CD4-positive, CD25-positive, alpha-beta regulatory T cell (primary cell): ENCODE measurements at regions not wholly inside any gene's neighbourhood (a gene's known extent, or its start where the extent isn't known, plus 50 kb on each side); places are given as distances from the start of the nearest gene placed in this dataset.

Source experiments
- ATAC-seq, 2 donors: fragments of 150-1000 bp; cut with Tn5 transposase; one replicate each; pipeline ENCODE4 v1.10.0; 2021; ENCODE audit warnings: low read depth in 2 of 2, moderate number of reproducible peaks in 2 of 2, moderate library complexity in 1 of 2
- DNase-seq, 3 donors: peaks; one replicate each; pipeline versions ENCODE4 v3.0.0 to v3.0.0-alpha.2; 2012 to 2022; ENCODE audit warnings: mixed read lengths in 1 of 3
- H3K27ac ChIP-seq: one replicate; pipeline ENCODE4 v1.7.0; 2013; ENCODE audit warnings: mild to moderate bottlenecking, low read length; ENCODE audit not compliant: insufficient read depth, poor library complexity, severe bottlenecking
- H3K27me3 ChIP-seq: one replicate; pipeline ENCODE4 v1.7.0; 2013; ENCODE audit warnings: low read length; ENCODE audit not compliant: control insufficient read depth, insufficient read depth
- H3K36me3 ChIP-seq: one replicate; pipeline ENCODE4 v1.7.0; 2013; ENCODE audit warnings: mild to moderate bottlenecking, low read length, moderate library complexity; ENCODE audit not compliant: control insufficient read depth, insufficient read depth
- H3K4me1 ChIP-seq: 2 replicates; pipeline ENCODE4 v1.7.0; 2013; ENCODE audit warnings: mild to moderate bottlenecking, low read length; ENCODE audit not compliant: insufficient read depth, control insufficient read depth, poor library complexity, severe bottlenecking
- H3K4me3 ChIP-seq: one replicate; pipeline ENCODE4 v1.7.0; 2013; ENCODE audit warnings: low read depth, mild to moderate bottlenecking, low read length, moderate library complexity
- H3K9me3 ChIP-seq, 2 experiments: 1 replicate in 1 of 2; 2 replicates in 1 of 2; pipeline ENCODE4 v1.7.0; 2013; ENCODE audit warnings: low read length in 2 of 2, mild to moderate bottlenecking in 1 of 2, moderate library complexity in 1 of 2; ENCODE audit not compliant: control insufficient read depth in 2 of 2
- H3K27ac Mint-ChIP-seq, 3 donors: one replicate each; pipeline ENCODE4 v1.8.0; 2020 to 2022; ENCODE audit warnings: mild to moderate bottlenecking in 3 of 3, mixed read lengths in 3 of 3, moderate library complexity in 2 of 3
- H3K27me3 Mint-ChIP-seq: one replicate; pipeline ENCODE4 v1.8.0; 2022; ENCODE audit warnings: mild to moderate bottlenecking, mixed read lengths
- H3K36me3 Mint-ChIP-seq: one replicate; pipeline ENCODE4 v1.8.0; 2020; ENCODE audit warnings: mixed read lengths
- H3K4me1 Mint-ChIP-seq, 4 donors: one replicate each; pipeline ENCODE4 v1.8.0; 2020 to 2022; ENCODE audit warnings: mixed read lengths in 4 of 4, mild to moderate bottlenecking in 1 of 4
- H3K4me3 Mint-ChIP-seq, 4 donors: one replicate each; pipeline ENCODE4 v1.8.0; 2020 to 2022; ENCODE audit warnings: mild to moderate bottlenecking in 4 of 4, mixed read lengths in 4 of 4, moderate library complexity in 3 of 4
- H3K9me3 Mint-ChIP-seq, 7 donors: one replicate each; pipeline ENCODE4 v1.8.0; 2020 to 2022; ENCODE audit warnings: mixed read lengths in 7 of 7, mild to moderate bottlenecking in 3 of 7, moderate library complexity in 2 of 7

GRCh38 chr5:39650008-39650762 is 225.4 kb upstream of the DAB2 start:
- Histone ChIP-seq H3K9me3 (no peaks in the 10 kb centered on the region), H3K27me3 (no peaks in the 10 kb centered on the region), H3K4me1 (no peaks in the 10 kb centered on the region), H3K27ac (no peak overlapping the region), H3K36me3 (no peaks in the 10 kb centered on the region), H3K4me3 (no peak overlapping the region)
- Mint-ChIP-seq H3K4me1 (no peaks in the 10 kb centered on the region), H3K36me3 (no peaks in the 10 kb centered on the region), H3K4me3 (no peak overlapping the region), H3K27ac (no peak overlapping the region), H3K9me3 (no peaks in the 10 kb centered on the region), H3K27me3 (peaks cover 6% of the 10 kb centered on the region)
- DNase-seq = no peak
- no peak for ATAC-seq

DNA sequence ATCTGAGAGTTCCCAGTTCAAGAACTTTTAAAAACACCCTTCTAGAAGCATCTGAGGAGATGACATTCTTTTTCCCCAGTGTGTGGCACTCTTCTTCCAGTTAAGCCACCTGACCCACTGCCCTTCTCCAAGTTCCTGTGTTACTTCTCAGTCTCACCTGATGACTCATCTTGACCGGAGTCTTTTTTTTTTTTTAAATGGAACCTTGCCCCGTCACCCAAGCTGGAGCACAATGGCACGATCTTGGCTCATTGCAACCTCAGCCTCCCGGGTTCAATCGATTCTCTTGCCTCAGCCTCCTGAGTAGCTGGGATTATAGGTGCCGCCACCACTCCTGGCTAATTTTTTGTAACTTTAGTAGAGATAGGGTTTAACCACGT is 224.1 kb upstream of the DAB2 start:
- Mint-ChIP-seq H3K9me3 (peaks cover 0 to 2% (median 0%) of the 10 kb centered on the region in 7 donors), H3K4me3 (no peak overlapping the region), H3K27me3 (peaks cover 11% of the 10 kb centered on the region), H3K36me3 (no peaks in the 10 kb centered on the region), H3K27ac (no peak overlapping the region), H3K4me1 (no peaks in the 10 kb centered on the region)
- Histone ChIP-seq H3K27me3 (no peaks in the 10 kb centered on the region), H3K27ac (no peak overlapping the region), H3K4me3 (no peak overlapping the region), H3K9me3 (no peaks in the 10 kb centered on the region), H3K4me1 (no peaks in the 10 kb centered on the region), H3K36me3 (no peaks in the 10 kb centered on the region)
- ATAC-seq = no peak
- DNase-seq = no peak

- Histone ChIP-seq H3K4me1 (no peaks in the 10 kb centered on the region), H3K9me3 (no peaks in the 10 kb centered on the region), H3K27me3 (no peaks in the 10 kb centered on the region), H3K27ac (no peak overlapping the region), H3K4me3 (no peak overlapping the region), H3K36me3 (no peaks in the 10 kb centered on the region)
- Mint-ChIP-seq H3K36me3 (no peaks in the 10 kb centered on the region), H3K27ac (no peak overlapping the region), H3K27me3 (peaks cover 11% of the 10 kb centered on the region), H3K4me3 (no peak overlapping the region), H3K4me1 (no peaks in the 10 kb centered on the region), H3K9me3 (peaks cover 0 to 2% (median 0%) of the 10 kb centered on the region in 7 donors)
- ATAC-seq (no peak), DNase-seq (no peak)
Observed at GRCh38 chr5:39648085-39648847, 223.5 kb upstream of the DAB2 start.

DNA sequence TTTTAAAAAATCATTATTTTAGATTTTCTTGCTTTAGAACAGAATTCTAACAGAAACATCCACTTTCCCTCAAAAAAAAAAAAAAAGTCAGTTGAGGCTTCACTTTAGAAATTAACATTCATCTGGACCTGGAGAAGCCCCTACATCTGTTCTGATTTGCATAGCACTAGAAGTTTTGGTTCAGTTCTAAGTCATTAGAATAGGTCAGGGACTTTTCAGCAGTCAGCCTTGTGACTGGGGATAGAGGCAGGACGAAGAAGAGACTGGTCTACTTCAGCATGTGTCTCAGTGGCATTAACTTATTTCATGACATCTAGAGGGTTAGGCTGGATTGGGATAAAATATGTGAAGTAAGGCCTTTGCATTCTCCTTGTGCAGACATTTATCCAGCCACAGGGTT is 215.8 kb upstream of the DAB2 start:
- Mint-ChIP-seq H3K27me3 (peaks cover 7% of the 10 kb centered on the region), H3K4me1 (no peaks in the 10 kb centered on the region), H3K27ac (no peak overlapping the region), H3K9me3 (peaks cover 0 to 2% (median 0%) of the 10 kb centered on the region in 7 donors), H3K36me3 (no peaks in the 10 kb centered on the region), H3K4me3 (no peak overlapping the region)
- Histone ChIP-seq H3K36me3 (no peaks in the 10 kb centered on the region), H3K27me3 (peaks cover 2% of the 10 kb centered on the region), H3K4me1 (no peaks in the 10 kb centered on the region), H3K27ac (no peak overlapping the region), H3K9me3 (no peaks in the 10 kb centered on the region), H3K4me3 (no peak overlapping the region)
- ATAC-seq = no peak
- no peak for DNase-seq

GRCh38 chr5:39639618-39640089 is 214.9 kb upstream of the DAB2 start:
- no peak overlapping the region for H3K27ac Mint-ChIP-seq
- no peaks in the 10 kb centered on the region for H3K4me1 Mint-ChIP-seq
- H3K9me3 Mint-ChIP-seq = peaks cover 0 to 2% (median 0%) of the 10 kb centered on the region in 7 donors
- Histone ChIP-seq H3K27ac (no peak overlapping the region), H3K4me3 (no peak overlapping the region), H3K9me3 (no peaks in the 10 kb centered on the region), H3K27me3 (peaks cover 2% of the 10 kb centered on the region), H3K4me1 (no peaks in the 10 kb centered on the region), H3K36me3 (no peaks in the 10 kb centered on the region)
- DNase-seq (no peak), ATAC-seq (no peak)
- H3K4me3 Mint-ChIP-seq = no peak overlapping the region
- peaks cover 7% of the 10 kb centered on the region for H3K27me3 Mint-ChIP-seq
- no peaks in the 10 kb centered on the region for H3K36me3 Mint-ChIP-seq

DNA sequence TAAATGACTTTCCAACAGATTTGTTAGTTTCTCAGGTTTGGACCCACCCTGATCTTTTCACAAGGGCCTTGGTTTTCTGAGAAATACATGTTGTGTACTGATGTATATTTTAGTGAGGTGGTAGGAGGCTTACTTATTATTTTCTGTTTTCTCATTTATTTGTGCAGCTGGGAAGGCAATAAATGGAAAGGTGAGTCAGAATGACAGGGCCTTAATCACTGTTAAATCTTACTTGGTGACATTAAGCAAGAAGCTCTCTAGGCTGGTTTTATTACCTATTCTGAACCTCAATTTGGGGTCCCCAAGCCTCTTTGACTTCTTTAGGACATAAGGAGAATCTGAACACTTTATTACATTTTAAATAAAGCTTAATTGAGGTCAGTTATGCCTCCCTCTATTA is 214.0 kb upstream of the DAB2 start:
- Mint-ChIP-seq H3K9me3 (peaks cover 0 to 2% (median 0%) of the 10 kb centered on the region in 7 donors), H3K4me3 (no peak overlapping the region), H3K36me3 (no peaks in the 10 kb centered on the region), H3K4me1 (no peaks in the 10 kb centered on the region), H3K27ac (no peak overlapping the region), H3K27me3 (no peaks in the 10 kb centered on the region)
- Histone ChIP-seq H3K4me1 (no peaks in the 10 kb centered on the region), H3K9me3 (no peaks in the 10 kb centered on the region), H3K36me3 (no peaks in the 10 kb centered on the region), H3K4me3 (no peak overlapping the region), H3K27ac (no peak overlapping the region), H3K27me3 (peaks cover 2% of the 10 kb centered on the region)
- ATAC-seq = no peak
- DNase-seq = no peak

GRCh38 chr5:39633057-39633456 is 208.3 kb upstream of the DAB2 start:
- Mint-ChIP-seq H3K27me3 (peaks cover 6% of the 10 kb centered on the region), H3K9me3 (no peaks in the 10 kb centered on the region), H3K4me1 (no peaks in the 10 kb centered on the region), H3K27ac (no peak overlapping the region), H3K36me3 (no peaks in the 10 kb centered on the region), H3K4me3 (no peak overlapping the region)
- Histone ChIP-seq H3K36me3 (no peaks in the 10 kb centered on the region), H3K4me1 (no peaks in the 10 kb centered on the region), H3K9me3 (no peaks in the 10 kb centered on the region), H3K4me3 (no peak overlapping the region), H3K27me3 (peaks cover 5% of the 10 kb centered on the region), H3K27ac (no peak overlapping the region)
- ATAC-seq = no peak
- no peak for DNase-seq

- ATAC-seq (no peak), DNase-seq (no peak)
- no peak overlapping the region for H3K27ac ChIP-seq
- Mint-ChIP-seq H3K9me3 (no peaks in the 10 kb centered on the region), H3K36me3 (no peaks in the 10 kb centered on the region), H3K4me1 (no peaks in the 10 kb centered on the region), H3K27me3 (peaks cover 7% of the 10 kb centered on the region), H3K27ac (no peak overlapping the region), H3K4me3 (no peak overlapping the region)
- H3K27me3 ChIP-seq = peaks cover 5% of the 10 kb centered on the region
- H3K36me3 ChIP-seq = no peaks in the 10 kb centered on the region
- H3K4me1 ChIP-seq = no peaks in the 10 kb centered on the region
- no peaks in the 10 kb centered on the region for H3K9me3 ChIP-seq
- no peak overlapping the region for H3K4me3 ChIP-seq
Observed at GRCh38 chr5:39631958-39632357, 207.2 kb upstream of the DAB2 start.
